ENCODE measurements at regions not wholly inside any gene's neighbourhood (a gene's known extent, or its start where the extent isn't known, plus 50 kb on each side); places are given as distances from the start of the nearest gene placed in this dataset.

DNA sequence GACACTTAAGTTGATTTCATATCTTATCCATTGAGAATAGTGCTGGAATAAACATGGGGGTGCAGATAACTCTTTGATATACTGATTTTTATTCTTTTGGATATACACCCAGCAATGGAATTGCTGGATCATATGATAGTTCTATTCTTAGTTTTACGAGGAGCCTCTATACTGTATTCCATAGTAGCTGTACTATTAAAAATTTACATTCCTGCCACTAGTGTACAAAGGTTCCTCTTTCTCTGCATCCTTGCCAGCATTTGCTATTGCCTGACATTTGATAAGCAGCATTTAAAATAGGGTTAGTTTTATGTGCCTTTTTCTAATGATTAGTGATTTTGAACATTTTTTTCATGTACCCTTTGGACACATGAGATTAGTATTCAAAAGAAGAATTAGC lies 554.2 kb downstream of the JRKL start:
- intact Hi-C loops (cut with micrococcal nuclease) (no loop called here), dilution Hi-C loops (cut with MboI; ENCODE audit: extremely low pct_ligation_motif_present, low sequenced_read_pairs) (no loop called here)
- H3K27me3 ChIP-seq (ENCODE audit: control insufficient read depth in 2 of 2, insufficient read depth in 2 of 2, low read length in 2 of 2) = no peaks in the 10 kb centered on the region
- no peak overlapping the region for H3K9ac ChIP-seq (replicated peaks; ENCODE audit: extremely low read depth, insufficient read depth, low read length)
- no peak overlapping the region for H3K4me3 ChIP-seq (replicated peaks in 1 of 3; ENCODE audit: insufficient read depth in 1 of 3, low read depth in 1 of 3, low read length in 3 of 3)
- H3K27ac ChIP-seq (ENCODE audit: insufficient read depth, low read depth, low read length) = no peak overlapping the region
- ChIA-PET CTCF (no interaction called here), POLR2A (no interaction called here)
- H3K36me3 ChIP-seq (ENCODE audit: control insufficient read depth in 2 of 2, extremely low read depth in 1 of 2, insufficient read depth in 2 of 2, low read length in 2 of 2) = no peaks in the 10 kb centered on the region
- no peak for FAIRE-seq
- no peak overlapping the region for H3K4me2 ChIP-seq (ENCODE audit: insufficient read depth, low read length)
- H4K20me1 ChIP-seq (replicated peaks; ENCODE audit: control insufficient read depth, extremely low read depth, insufficient read depth, low read length) = no peaks in the 10 kb centered on the region
- no peak for DNase-seq (ENCODE audit: low read depth, low spot score)
- H2AFZ ChIP-seq (ENCODE audit: low read depth, low read length) = no peak overlapping the region
- no peaks in the 10 kb centered on the region for H3K9me3 ChIP-seq (replicated peaks; ENCODE audit: control insufficient read depth, insufficient read depth, low read length)
- BruUV-seq (replicated peaks) = no TSS peak
- H3K9me1 ChIP-seq (replicated peaks; ENCODE audit: control insufficient read depth, extremely low read depth, insufficient read depth, low read length) = no peaks in the 10 kb centered on the region
- H3K4me1 ChIP-seq (ENCODE audit: control insufficient read depth, extremely low read depth, insufficient read depth, low read length) = no peaks in the 10 kb centered on the region
- TF ChIP-seq, protein P1, sequence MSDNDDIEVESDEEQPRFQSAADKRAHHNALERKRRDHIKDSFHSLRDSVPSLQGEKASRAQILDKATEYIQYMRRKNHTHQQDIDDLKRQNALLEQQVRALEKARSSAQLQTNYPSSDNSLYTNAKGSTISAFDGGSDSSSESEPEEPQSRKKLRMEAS (IDR thresholded peaks at IDR 0.05; ENCODE audit: insufficient read depth, insufficient read length) = no peak
- no peak for TF ChIP-seq JUN (IDR thresholded peaks at IDR 0.05; ENCODE audit: borderline replicate concordance, insufficient read depth, insufficient read length, low read depth)
- no peak for TF ChIP-seq FOS (IDR thresholded peaks at IDR 0.05; ENCODE audit: borderline replicate concordance, insufficient read depth, low read length)
- TF ChIP-seq MYC (IDR thresholded peaks at IDR 0.05; ENCODE audit: low read depth, low read length) = no peak
- TF ChIP-seq POLR2A (IDR thresholded peaks at IDR 0.05; ENCODE audit: low read depth, low read length) = no peak
- TF ChIP-seq, protein P2, sequence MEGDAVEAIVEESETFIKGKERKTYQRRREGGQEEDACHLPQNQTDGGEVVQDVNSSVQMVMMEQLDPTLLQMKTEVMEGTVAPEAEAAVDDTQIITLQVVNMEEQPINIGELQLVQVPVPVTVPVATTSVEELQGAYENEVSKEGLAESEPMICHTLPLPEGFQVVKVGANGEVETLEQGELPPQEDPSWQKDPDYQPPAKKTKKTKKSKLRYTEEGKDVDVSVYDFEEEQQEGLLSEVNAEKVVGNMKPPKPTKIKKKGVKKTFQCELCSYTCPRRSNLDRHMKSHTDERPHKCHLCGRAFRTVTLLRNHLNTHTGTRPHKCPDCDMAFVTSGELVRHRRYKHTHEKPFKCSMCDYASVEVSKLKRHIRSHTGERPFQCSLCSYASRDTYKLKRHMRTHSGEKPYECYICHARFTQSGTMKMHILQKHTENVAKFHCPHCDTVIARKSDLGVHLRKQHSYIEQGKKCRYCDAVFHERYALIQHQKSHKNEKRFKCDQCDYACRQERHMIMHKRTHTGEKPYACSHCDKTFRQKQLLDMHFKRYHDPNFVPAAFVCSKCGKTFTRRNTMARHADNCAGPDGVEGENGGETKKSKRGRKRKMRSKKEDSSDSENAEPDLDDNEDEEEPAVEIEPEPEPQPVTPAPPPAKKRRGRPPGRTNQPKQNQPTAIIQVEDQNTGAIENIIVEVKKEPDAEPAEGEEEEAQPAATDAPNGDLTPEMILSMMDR (IDR thresholded peaks at IDR 0.05; ENCODE audit: extremely low read depth in 1 of 2, insufficient read depth in 1 of 2, low read depth in 1 of 2, low read length in 2 of 2) = no peak
- H3K79me2 ChIP-seq (ENCODE audit: control insufficient read depth, insufficient read depth, low read length) = no peaks in the 10 kb centered on the region

DNA sequence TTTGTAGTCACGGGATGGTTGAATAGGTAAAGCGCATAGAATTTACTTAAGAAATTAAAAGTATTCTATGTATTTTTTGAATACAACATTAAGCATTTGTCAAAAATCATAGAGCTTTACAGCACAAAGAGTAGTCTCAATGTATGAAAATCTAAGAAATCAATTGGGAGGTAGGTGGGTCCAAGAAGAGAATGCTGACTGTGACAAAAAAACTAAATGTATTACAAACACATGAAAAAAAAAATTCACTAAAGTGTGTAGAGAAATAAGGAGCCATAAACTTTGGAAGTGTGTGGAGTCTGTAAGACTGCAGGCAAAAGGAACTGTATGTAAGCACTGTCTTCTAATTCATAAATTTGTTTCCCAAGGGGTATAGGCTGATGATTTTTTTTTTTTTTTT lies 558.3 kb downstream of the JRKL start:
- no peak for FAIRE-seq
- intact Hi-C loops (cut with micrococcal nuclease) = no loop called here
- no peak for DNase-seq (ENCODE audit: low read depth, low spot score)
- no peaks in the 10 kb centered on the region for H4K20me1 ChIP-seq (replicated peaks; ENCODE audit: control insufficient read depth, extremely low read depth, insufficient read depth, low read length)
- no peak overlapping the region for H3K4me2 ChIP-seq (ENCODE audit: insufficient read depth, low read length)
- no peak overlapping the region for H2AFZ ChIP-seq (ENCODE audit: low read depth, low read length)
- no peaks in the 10 kb centered on the region for H3K27me3 ChIP-seq (ENCODE audit: control insufficient read depth in 2 of 2, insufficient read depth in 2 of 2, low read length in 2 of 2)
- H3K36me3 ChIP-seq (ENCODE audit: control insufficient read depth in 2 of 2, extremely low read depth in 1 of 2, insufficient read depth in 2 of 2, low read length in 2 of 2) = no peaks in the 10 kb centered on the region
- no TSS peak for BruUV-seq (replicated peaks)
- ChIA-PET POLR2A (no interaction called here), CTCF (no interaction called here)
- no peak overlapping the region for H3K9ac ChIP-seq (replicated peaks; ENCODE audit: extremely low read depth, insufficient read depth, low read length)
- TF ChIP-seq, protein P1 (IDR thresholded peaks at IDR 0.05; ENCODE audit: insufficient read depth, insufficient read length) = no peak
- no peak for TF ChIP-seq JUN (IDR thresholded peaks at IDR 0.05; ENCODE audit: borderline replicate concordance, insufficient read depth, insufficient read length, low read depth)
- TF ChIP-seq, protein P2 (IDR thresholded peaks at IDR 0.05; ENCODE audit: extremely low read depth in 1 of 2, insufficient read depth in 1 of 2, low read depth in 1 of 2, low read length in 2 of 2) = no peak
- no peak for TF ChIP-seq MYC (IDR thresholded peaks at IDR 0.05; ENCODE audit: low read depth, low read length)
- TF ChIP-seq POLR2AphosphoS5 (IDR thresholded peaks at IDR 0.05; ENCODE audit: insufficient read depth, low read depth, low read length) = no peak
- H3K27ac ChIP-seq (ENCODE audit: insufficient read depth, low read depth, low read length) = no peak overlapping the region
- no peaks in the 10 kb centered on the region for H3K9me3 ChIP-seq (replicated peaks; ENCODE audit: control insufficient read depth, insufficient read depth, low read length)
- no peaks in the 10 kb centered on the region for H3K79me2 ChIP-seq (ENCODE audit: control insufficient read depth, insufficient read depth, low read length)
- no peaks in the 10 kb centered on the region for H3K4me1 ChIP-seq (ENCODE audit: control insufficient read depth, extremely low read depth, insufficient read depth, low read length)
- dilution Hi-C loops (cut with MboI; ENCODE audit: extremely low pct_ligation_motif_present, low sequenced_read_pairs) = no loop called here
- no peaks in the 10 kb centered on the region for H3K9me1 ChIP-seq (replicated peaks; ENCODE audit: control insufficient read depth, extremely low read depth, insufficient read depth, low read length)
- no peak overlapping the region for H3K4me3 ChIP-seq (replicated peaks in 1 of 3; ENCODE audit: insufficient read depth in 1 of 3, low read depth in 1 of 3, low read length in 3 of 3)

All from endothelial cell of umbilical vein (primary cell).